ENCODE measurements at regions not wholly inside any gene's neighbourhood (a gene's known extent, or its start where the extent isn't known, plus 50 kb on each side); places are given as distances from the start of the nearest gene placed in this dataset.
"Not testable (repeated sequence)": the region's sequence is repeated elsewhere in the genome, so short reads cannot be mapped to it uniquely, and the experiment has no call there.

DNA sequence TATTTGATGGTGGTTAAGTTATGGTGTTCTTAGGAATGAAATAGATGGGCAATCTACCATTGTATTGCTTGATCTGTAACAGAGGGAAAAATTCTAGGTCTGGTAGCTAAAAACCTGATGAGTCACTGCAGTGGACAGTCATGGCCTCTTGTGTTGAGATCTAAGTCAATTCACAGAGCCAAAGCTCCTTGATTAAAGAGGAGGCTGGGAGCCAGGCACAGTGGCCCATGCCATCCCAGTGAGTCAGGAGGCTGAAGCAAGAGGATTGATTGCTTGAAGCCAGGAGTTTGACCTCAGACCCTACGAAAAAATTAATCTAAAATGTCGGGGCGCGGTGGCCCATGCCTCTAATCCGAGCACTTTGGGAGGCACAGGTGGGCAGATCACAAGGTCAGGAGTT lies 67.1 kb upstream of the KPNA3 start:
- Histone ChIP-seq H3K9me3 (ENCODE audit: control insufficient read depth in 2 of 2, insufficient read depth in 1 of 2, low read depth in 1 of 2, low read length in 1 of 2) (peaks cover 0 to 10% of the 10 kb centered on the region in 2 donors), H3K27ac (ENCODE audit: low read depth in 1 of 3, low read length in 2 of 3) (no peak overlapping the region), H3K4me1 (ENCODE audit: control insufficient read depth in 3 of 3, insufficient read depth in 2 of 3, low read depth in 1 of 3, low read length in 2 of 3) (no peaks in the 10 kb centered on the region), H3K27me3 (ENCODE audit: control insufficient read depth in 3 of 3, insufficient read depth in 3 of 3, low read length in 3 of 3) (no peaks in the 10 kb centered on the region), H3K36me3 (ENCODE audit: control insufficient read depth in 3 of 3, insufficient read depth in 2 of 3, low read depth in 1 of 3, low read length in 3 of 3) (no peaks in the 10 kb centered on the region), H3K4me3 (ENCODE audit: low read depth in 1 of 3, low read length in 3 of 3) (no peak overlapping the region)
- WGBS, 3 donors = 79 to 84% (median 81%) methylated on average over 5 of the region's 5 CpGs
- FAIRE-seq = no peak
- DNase-seq = no peak

- no peaks in the 10 kb centered on the region for H3K36me3 ChIP-seq (ENCODE audit: control insufficient read depth in 3 of 3, insufficient read depth in 2 of 3, low read depth in 1 of 3, low read length in 3 of 3)
- H3K27ac ChIP-seq (ENCODE audit: low read depth in 1 of 3, low read length in 2 of 3) = peak overlapping the region in 1 of 3 donors; percentile 44
- no peaks in the 10 kb centered on the region for H3K4me1 ChIP-seq (ENCODE audit: control insufficient read depth in 3 of 3, insufficient read depth in 2 of 3, low read depth in 1 of 3, low read length in 2 of 3)
- H3K4me3 ChIP-seq (ENCODE audit: low read depth in 1 of 3, low read length in 3 of 3) = no peak overlapping the region
- FAIRE-seq (no peak), DNase-seq (no peak)
- no peaks in the 10 kb centered on the region for H3K27me3 ChIP-seq (ENCODE audit: control insufficient read depth in 3 of 3, insufficient read depth in 3 of 3, low read length in 3 of 3)
- WGBS, 3 donors = 46 to 64% (median 59%) methylated on average over 3 of the region's 3 CpGs
- peaks cover 0 to 14% of the 10 kb centered on the region in 2 donors for H3K9me3 ChIP-seq (ENCODE audit: control insufficient read depth in 2 of 2, insufficient read depth in 1 of 2, low read depth in 1 of 2, low read length in 1 of 2)
Observed at GRCh38 chr13:49858178-49858856, 65.8 kb upstream of the KPNA3 start.

GRCh38 chr13:49855930-49856329 lies 63.4 kb upstream of the KPNA3 start:
- DNase-seq (peak in 1 of 2 donors; percentile 4), FAIRE-seq (no peak)
- 49 to 72% (median 51%) methylated on average over 4 of the region's 4 CpGs for WGBS, 3 donors
- peaks cover 0 to 18% of the 10 kb centered on the region in 2 donors for H3K9me3 ChIP-seq (ENCODE audit: control insufficient read depth in 2 of 2, insufficient read depth in 1 of 2, low read depth in 1 of 2, low read length in 1 of 2)
- no peaks in the 10 kb centered on the region for H3K4me1 ChIP-seq (ENCODE audit: control insufficient read depth in 3 of 3, insufficient read depth in 2 of 3, low read depth in 1 of 3, low read length in 2 of 3)
- no peak overlapping the region for H3K4me3 ChIP-seq (ENCODE audit: low read depth in 1 of 3, low read length in 3 of 3)
- no peaks in the 10 kb centered on the region for H3K36me3 ChIP-seq (ENCODE audit: control insufficient read depth in 3 of 3, insufficient read depth in 2 of 3, low read depth in 1 of 3, low read length in 3 of 3)
- no peaks in the 10 kb centered on the region for H3K27me3 ChIP-seq (ENCODE audit: control insufficient read depth in 3 of 3, insufficient read depth in 3 of 3, low read length in 3 of 3)
- H3K27ac ChIP-seq (ENCODE audit: low read depth in 1 of 3, low read length in 2 of 3) = no peak overlapping the region

DNA sequence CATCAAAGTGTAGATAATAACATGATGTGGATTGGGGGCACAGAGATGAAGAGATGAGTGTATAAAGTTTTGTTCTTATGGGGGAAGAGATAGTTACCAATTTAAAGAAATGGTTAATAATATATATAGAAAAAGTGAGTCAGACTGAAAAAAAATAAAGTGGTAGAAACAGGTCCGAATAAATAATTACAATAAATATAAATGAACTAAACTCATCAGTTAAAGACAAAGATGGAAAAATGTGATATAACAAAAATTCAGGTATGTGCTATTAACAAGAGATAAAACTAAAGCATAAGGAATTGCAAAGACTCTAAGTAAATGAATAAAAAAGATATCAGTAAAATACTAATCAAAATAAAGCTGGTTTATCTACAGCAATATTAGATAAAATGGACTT lies 61.1 kb upstream of the KPNA3 start:
- 82 to 98% (median 89%) methylated on average over 1 of the region's 1 CpG for WGBS, 3 donors
- Histone ChIP-seq H3K27ac (ENCODE audit: low read depth in 1 of 3, low read length in 2 of 3) (no peak overlapping the region), H3K4me3 (ENCODE audit: low read depth in 1 of 3, low read length in 3 of 3) (no peak overlapping the region), H3K9me3 (ENCODE audit: control insufficient read depth in 2 of 2, insufficient read depth in 1 of 2, low read depth in 1 of 2, low read length in 1 of 2) (peaks cover 0 to 18% of the 10 kb centered on the region in 2 donors), H3K4me1 (ENCODE audit: control insufficient read depth in 3 of 3, insufficient read depth in 2 of 3, low read depth in 1 of 3, low read length in 2 of 3) (no peaks in the 10 kb centered on the region), H3K27me3 (ENCODE audit: control insufficient read depth in 3 of 3, insufficient read depth in 3 of 3, low read length in 3 of 3) (no peaks in the 10 kb centered on the region), H3K36me3 (ENCODE audit: control insufficient read depth in 3 of 3, insufficient read depth in 2 of 3, low read depth in 1 of 3, low read length in 3 of 3) (no peaks in the 10 kb centered on the region)
- DNase-seq = no peak
- peak; percentile 74 for FAIRE-seq

GRCh38 chr13:49852460-49852859 lies 60.0 kb upstream of the KPNA3 start:
- not testable (repeated sequence) for H3K27me3 ChIP-seq (ENCODE audit: control insufficient read depth in 3 of 3, insufficient read depth in 3 of 3, low read length in 3 of 3); DNase-seq; H3K4me3 ChIP-seq (ENCODE audit: low read depth in 1 of 3, low read length in 3 of 3); FAIRE-seq; H3K36me3 ChIP-seq (ENCODE audit: control insufficient read depth in 3 of 3, insufficient read depth in 2 of 3, low read depth in 1 of 3, low read length in 3 of 3); H3K4me1 ChIP-seq (ENCODE audit: control insufficient read depth in 3 of 3, insufficient read depth in 2 of 3, low read depth in 1 of 3, low read length in 2 of 3); H3K27ac ChIP-seq (ENCODE audit: low read depth in 1 of 3, low read length in 2 of 3)
- 69 to 86% (median 78%) methylated on average over 4 of the region's 4 CpGs for WGBS, 3 donors
- H3K9me3 ChIP-seq (ENCODE audit: control insufficient read depth in 2 of 2, insufficient read depth in 1 of 2, low read depth in 1 of 2, low read length in 1 of 2) = peaks cover 0 to 18% of the 10 kb centered on the region in 2 donors

GRCh38 chr13:49844181-49844580 lies 51.7 kb upstream of the KPNA3 start:
- DNase-seq (no peak), FAIRE-seq (no peak)
- WGBS, 3 donors = 72 to 76% (median 74%) methylated on average over 8 of the region's 8 CpGs
- H3K27me3 ChIP-seq (ENCODE audit: control insufficient read depth in 3 of 3, insufficient read depth in 3 of 3, low read length in 3 of 3) = no peaks in the 10 kb centered on the region
- no peaks in the 10 kb centered on the region for H3K36me3 ChIP-seq (ENCODE audit: control insufficient read depth in 3 of 3, insufficient read depth in 2 of 3, low read depth in 1 of 3, low read length in 3 of 3)
- H3K4me3 ChIP-seq (ENCODE audit: low read depth in 1 of 3, low read length in 3 of 3) = no peak overlapping the region
- no peak overlapping the region for H3K27ac ChIP-seq (ENCODE audit: low read depth in 1 of 3, low read length in 2 of 3)
- H3K4me1 ChIP-seq (ENCODE audit: control insufficient read depth in 3 of 3, insufficient read depth in 2 of 3, low read depth in 1 of 3, low read length in 2 of 3) = peaks cover 0 to 13% (median 0%) of the 10 kb centered on the region in 3 donors
- no peaks in the 10 kb centered on the region for H3K9me3 ChIP-seq (ENCODE audit: control insufficient read depth in 2 of 2, insufficient read depth in 1 of 2, low read depth in 1 of 2, low read length in 1 of 2)
